ENCODE measurements at regions not wholly inside any gene's neighbourhood (a gene's known extent, or its start where the extent isn't known, plus 50 kb on each side); places are given as distances from the start of the nearest gene placed in this dataset.
"Not testable (repeated sequence)": the region's sequence is repeated elsewhere in the genome, so short reads cannot be mapped to it uniquely, and the experiment has no call there.

GRCh38 chr6:121880831-121881230 is 445.4 kb downstream of the GJA1 start:
- no peak for DNase-seq

- no peak for DNase-seq
Measured at GRCh38 chr6:121881974-121882667, 446.7 kb downstream of the GJA1 start.

GRCh38 chr6:121884091-121884490 is 448.6 kb downstream of the GJA1 start:
- DNase-seq, result no peak

- DNase-seq, result no peak
Measured at GRCh38 chr6:121884620-121885019, 449.2 kb downstream of the GJA1 start.

GRCh38 chr6:121885399-121886152 is 450.1 kb downstream of the GJA1 start:
- DNase-seq, result no peak

- DNase-seq, result no peak
Measured at GRCh38 chr6:121886223-121886830, 450.9 kb downstream of the GJA1 start.

- no peak for DNase-seq
Measured at GRCh38 chr6:121887724-121888123, 452.3 kb downstream of the GJA1 start.

GRCh38 chr6:121890307-121890910 is 455.0 kb downstream of the GJA1 start:
- DNase-seq, result no peak

GRCh38 chr6:121895731-121896130 is 460.3 kb downstream of the GJA1 start:
- not testable (repeated sequence) for DNase-seq

GRCh38 chr6:121896363-121896762 is 460.9 kb downstream of the GJA1 start:
- no peak for DNase-seq

GRCh38 chr6:121896771-121897170 is 461.3 kb downstream of the GJA1 start:
- DNase-seq, result no peak

- no peak for DNase-seq
Measured at GRCh38 chr6:121897337-121897760, 461.9 kb downstream of the GJA1 start.

- no peak for DNase-seq
Measured at GRCh38 chr6:121901432-121901831, 466.0 kb downstream of the GJA1 start.

GRCh38 chr6:121904559-121904958 is 469.1 kb downstream of the GJA1 start:
- no peak for DNase-seq

GRCh38 chr6:121912905-121913304 is 477.5 kb downstream of the GJA1 start:
- no peak for DNase-seq

GRCh38 chr6:121917263-121917829 is 481.9 kb downstream of the GJA1 start:
- DNase-seq, result no peak

GRCh38 chr6:121917834-121918559 is 481.5 kb upstream of the HSF2 start:
- DNase-seq, result no peak

GRCh38 chr6:121920616-121921015 is 478.8 kb upstream of the HSF2 start:
- no peak for DNase-seq

- no peak for DNase-seq
Measured at GRCh38 chr6:121925024-121925423, 474.4 kb upstream of the HSF2 start.

GRCh38 chr6:121925534-121926255 is 473.8 kb upstream of the HSF2 start:
- no peak for DNase-seq

- no peak for DNase-seq
Measured at GRCh38 chr6:121929301-121929700, 470.2 kb upstream of the HSF2 start.

All from left kidney (tissue), 1 donor.